NCI-H748 treated with DMSO at 0.1 percent for 48 hours (cell line): ENCODE measurements at regions not wholly inside any gene's neighbourhood (a gene's known extent, or its start where the extent isn't known, plus 50 kb on each side); places are given as distances from the start of the nearest gene placed in this dataset.
"Not testable (repeated sequence)": the region's sequence is repeated elsewhere in the genome, so short reads cannot be mapped to it uniquely, and the experiment has no call there.

Experiments
- DNase-seq: peaks from one replicate; lab custom pipeline; 2025; lab: John Stamatoyannopoulos, UW

GRCh38 chr10:5576780-5577624 lies 52.2 kb downstream of the CALML3 start:
- no peak for DNase-seq

- DNase-seq: not testable (repeated sequence)
Measured at GRCh38 chr10:5580038-5580428, 55.3 kb downstream of the CALML3 start.

GRCh38 chr10:5581670-5582566 lies 57.2 kb downstream of the CALML3 start:
- no peak for DNase-seq

GRCh38 chr10:5582736-5583135 lies 58.0 kb downstream of the CALML3 start:
- no peak for DNase-seq

GRCh38 chr10:5583525-5584175 lies 58.9 kb downstream of the CALML3 start:
- DNase-seq: peak; percentile 80

GRCh38 chr10:5584895-5585516 lies 60.2 kb downstream of the CALML3 start:
- no peak for DNase-seq

DNA sequence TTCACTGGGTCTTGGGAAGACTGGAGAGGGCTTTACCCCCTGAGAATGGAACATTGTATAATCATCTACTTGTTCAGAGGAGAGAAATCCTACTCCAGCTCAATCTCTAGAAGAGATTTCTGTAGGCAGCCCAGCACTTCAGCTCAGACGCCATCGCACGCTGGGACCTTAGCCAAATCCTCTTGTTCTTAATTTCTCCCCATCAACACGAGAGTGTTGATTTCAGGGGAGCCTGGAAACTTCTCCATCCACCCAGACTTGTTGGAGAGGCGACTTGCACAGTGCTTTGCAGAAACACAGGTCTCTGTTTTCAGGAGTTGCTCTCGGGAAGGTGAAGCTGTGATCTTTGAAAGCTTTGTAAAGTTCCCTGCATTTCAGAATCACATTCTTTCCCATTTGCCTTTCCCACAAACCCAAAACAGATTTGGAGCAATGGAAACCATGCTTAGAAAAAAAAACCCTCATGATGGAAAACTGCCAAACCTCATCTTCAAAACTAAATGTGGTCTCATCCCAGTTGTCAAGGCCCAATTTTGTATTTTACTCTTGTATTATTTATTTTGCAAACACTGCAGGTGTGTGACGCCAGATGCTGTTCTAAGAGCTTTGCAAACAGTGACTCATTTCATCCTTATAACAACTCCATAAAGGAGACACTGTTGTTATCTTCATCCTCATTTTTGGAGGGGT lies 60.9 kb downstream of the CALML3 start:
- peak; percentile 53 for DNase-seq

DNA sequence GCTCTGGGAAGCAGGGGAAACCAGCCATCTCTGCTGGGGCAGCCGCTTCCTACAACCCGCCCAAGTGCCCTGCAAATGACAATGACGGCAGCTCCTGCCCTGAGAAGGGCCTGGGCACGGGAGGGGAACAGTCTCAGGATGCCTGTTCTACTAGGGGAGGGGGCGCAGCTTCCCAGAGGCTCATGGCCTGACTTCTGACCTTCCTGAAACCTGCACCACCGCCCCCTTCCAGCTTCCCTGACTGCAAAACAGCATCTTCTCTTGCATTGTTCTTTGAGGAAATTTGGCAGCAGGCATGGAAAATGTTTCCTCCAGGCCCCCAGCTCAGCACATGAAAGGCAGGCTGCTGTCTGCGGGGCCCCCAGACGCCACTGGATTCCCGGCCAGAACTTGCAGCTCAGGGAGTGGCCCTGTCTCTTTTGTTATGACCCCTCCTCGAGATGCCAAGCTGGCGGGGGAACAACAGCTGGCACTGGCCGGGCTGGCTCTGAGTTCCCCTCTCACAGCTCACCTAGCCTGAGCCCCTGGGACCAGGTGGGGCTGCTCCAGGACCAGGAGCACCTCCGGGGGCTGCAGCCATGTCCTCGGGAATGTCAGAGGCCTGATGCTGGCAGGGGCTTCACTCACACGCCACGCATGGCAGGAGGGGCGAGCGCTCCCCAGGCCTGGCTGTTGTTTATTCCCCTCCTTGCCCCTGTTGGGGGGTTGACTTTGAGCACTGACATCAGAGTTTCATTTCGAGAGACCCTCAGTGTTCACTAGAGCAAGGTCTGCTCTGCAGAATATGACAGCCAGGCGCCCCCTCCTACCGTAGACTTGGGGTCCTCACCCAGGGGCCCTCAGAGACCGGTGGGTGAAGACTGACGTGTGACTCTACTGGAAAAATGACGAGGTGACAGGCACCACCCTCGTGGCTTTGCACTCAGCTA lies 62.7 kb downstream of the CALML3 start:
- no peak for DNase-seq

GRCh38 chr10:5588080-5588453 lies 63.3 kb downstream of the CALML3 start:
- no peak for DNase-seq

DNA sequence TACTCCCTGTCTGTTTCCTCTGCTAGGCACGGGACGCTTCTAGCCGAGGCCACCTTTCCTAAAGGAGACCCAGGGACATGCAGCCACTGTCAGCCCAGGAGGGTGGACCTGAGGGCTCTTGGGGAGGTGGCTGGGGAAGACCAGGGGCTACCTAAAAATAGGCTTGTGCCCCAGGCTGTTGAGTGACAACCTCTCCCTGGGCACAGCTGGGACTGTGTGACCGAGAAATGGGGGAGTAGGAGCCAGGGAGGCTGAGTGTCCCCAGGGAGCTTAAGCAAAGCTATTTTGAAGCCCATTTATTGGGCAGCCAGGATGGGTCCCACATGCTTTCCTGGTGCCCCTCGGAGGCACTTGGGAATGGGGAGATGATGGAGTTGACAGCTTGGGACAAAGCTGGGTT lies 63.8 kb downstream of the CALML3 start:
- DNase-seq: no peak
